SU-DHL-6 (cell line): ENCODE measurements at regions not wholly inside any gene's neighbourhood (a gene's known extent, or its start where the extent isn't known, plus 50 kb on each side); places are given as distances from the start of the nearest gene placed in this dataset.

Source experiments
- H2AFZ ChIP-seq: fragments of 200-600 bp; sonication (generic); 2 replicates; pipeline ENCODE4 v1.6.1; 2014; ENCODE audit warnings: low read depth, mild to moderate bottlenecking, moderate library complexity, mixed read lengths, antibody characterized with exemption, low read length; ENCODE audit not compliant: severe bottlenecking
- H3F3A ChIP-seq: fragments of 200-600 bp; shearing (Covaris generic); 2 replicates; pipeline ENCODE4 v1.6.0; 2016; ENCODE audit warnings: antibody characterized with exemption, mild to moderate bottlenecking; ENCODE audit not compliant: insufficient read depth
- H3K27ac ChIP-seq: fragments of 200-600 bp; sonication (generic); 2 replicates; pipeline ENCODE4 v1.5.1; 2016; ENCODE audit warnings: low read depth, mild to moderate bottlenecking, low read length, moderate library complexity, mixed read lengths
- H3K27me3 ChIP-seq: fragments of 200-600 bp; sonication (generic), shearing (Covaris generic); 2 replicates; pipeline ENCODE4 v1.6.0; 2014; ENCODE audit warnings: mild to moderate bottlenecking, low read length
- H3K36me3 ChIP-seq: fragments of 200-600 bp; sonication (generic); 2 replicates; pipeline ENCODE4 v1.6.1; 2014; ENCODE audit warnings: mild to moderate bottlenecking, low read length, mixed read lengths
- H3K4me2 ChIP-seq: fragments of 300-600, 200-600 bp; shearing (Covaris generic), sonication (generic); 2 replicates; pipeline ENCODE4 v1.6.0; 2014; ENCODE audit warnings: low read length, low read depth, mild to moderate bottlenecking; ENCODE audit not compliant: poor library complexity, severe bottlenecking
- H3K4me3 ChIP-seq: fragments of 200-600 bp; sonication (generic); 2 replicates; pipeline ENCODE4 v1.5.1; 2014; ENCODE audit warnings: antibody characterized with exemption, low read length, mild to moderate bottlenecking, mixed read lengths; ENCODE audit not compliant: insufficient read depth, poor library complexity, severe bottlenecking
- H3K79me2 ChIP-seq: fragments of 200-600 bp; sonication (generic); 2 replicates; pipeline ENCODE4 v1.6.1; 2014; ENCODE audit warnings: mild to moderate bottlenecking, low read length, moderate library complexity; ENCODE audit not compliant: insufficient read depth
- H3K9ac ChIP-seq: fragments of 200-600 bp; sonication (generic); 2 replicates; pipeline ENCODE4 v1.7.0; 2014; ENCODE audit warnings: mild to moderate bottlenecking, low read length
- H3K9me2 ChIP-seq: fragments of 200-600 bp; sonication (generic); replicated peaks from 2 replicates; pipeline ENCODE4 v1.6.1; 2014; ENCODE audit warnings: low read length; ENCODE audit not compliant: insufficient read depth
- H3K9me3 ChIP-seq: fragments of 200-600 bp; sonication (generic); 2 replicates; pipeline ENCODE4 v1.6.1; 2014; ENCODE audit warnings: low read length, mixed read lengths; ENCODE audit not compliant: insufficient read depth
- H4K20me1 ChIP-seq: fragments of 200-600 bp; sonication (generic); 2 replicates; pipeline ENCODE4 v1.6.1; 2014; ENCODE audit warnings: low read depth, mild to moderate bottlenecking, antibody characterized with exemption, low read length, moderate library complexity, mixed read lengths
- CTCF ChIP-seq: fragments of 200-600 bp; sonication (generic); IDR thresholded peaks from one replicate; pipeline ENCODE4 v1.5.1; 2017; ENCODE audit warnings: antibody characterized with exemption, mild to moderate bottlenecking, low read length, moderate library complexity; ENCODE audit not compliant: insufficient read depth, poor library complexity, severe bottlenecking
- EZH2phosphoT487 ChIP-seq: fragments of 200-600 bp; sonication (generic), shearing (Covaris generic); conservative IDR thresholded peaks from 2 replicates; pipeline ENCODE4 v1.6.1; 2018; ENCODE audit warnings: mild to moderate bottlenecking, antibody characterized with exemption, low read length, moderate library complexity, mixed read lengths

- Histone ChIP-seq H3K9me3 (no peaks in the 10 kb centered on the region), H3F3A (no peaks in the 10 kb centered on the region), H3K9me2 (no peaks in the 10 kb centered on the region), H3K27ac (no peak overlapping the region), H3K9ac (no peak overlapping the region), H4K20me1 (no peaks in the 10 kb centered on the region), H3K79me2 (no peaks in the 10 kb centered on the region), H3K4me2 (no peak overlapping the region), H2AFZ (no peak overlapping the region), H3K27me3 (no peaks in the 10 kb centered on the region), H3K36me3 (no peaks in the 10 kb centered on the region), H3K4me3 (no peak overlapping the region)
- no peak for TF ChIP-seq EZH2phosphoT487
Measured at GRCh38 chr11:119808407-119809185, 79.6 kb upstream of the NECTIN1 start.

- H3K27ac ChIP-seq: no peak overlapping the region
- H3F3A ChIP-seq: no peaks in the 10 kb centered on the region
Measured at GRCh38 chr11:119807841-119808240, 78.8 kb upstream of the NECTIN1 start.

GRCh38 chr11:119807402-119807801 is 78.4 kb upstream of the NECTIN1 start:
- Histone ChIP-seq H3F3A (no peaks in the 10 kb centered on the region), H3K79me2 (no peaks in the 10 kb centered on the region), H3K4me3 (no peak overlapping the region), H3K9me2 (no peaks in the 10 kb centered on the region), H3K9ac (no peak overlapping the region), H4K20me1 (no peaks in the 10 kb centered on the region), H3K36me3 (no peaks in the 10 kb centered on the region), H3K27me3 (no peaks in the 10 kb centered on the region), H3K27ac (no peak overlapping the region), H2AFZ (no peak overlapping the region), H3K9me3 (no peaks in the 10 kb centered on the region), H3K4me2 (no peak overlapping the region)
- TF ChIP-seq EZH2phosphoT487 (no peak), CTCF (no peak)

More at GRCh38 chr11:119807841-119808240, 78.8 kb upstream of the NECTIN1 start:
- no peaks in the 10 kb centered on the region for H3K36me3 ChIP-seq
- TF ChIP-seq CTCF: no peak
- no peak for TF ChIP-seq EZH2phosphoT487
- no peak overlapping the region for H3K4me3 ChIP-seq
- no peaks in the 10 kb centered on the region for H3K9me2 ChIP-seq
- no peaks in the 10 kb centered on the region for H4K20me1 ChIP-seq
- H3K9ac ChIP-seq: no peak overlapping the region
- no peaks in the 10 kb centered on the region for H3K9me3 ChIP-seq
- no peaks in the 10 kb centered on the region for H3K27me3 ChIP-seq
- no peaks in the 10 kb centered on the region for H3K79me2 ChIP-seq
- H3K4me2 ChIP-seq: no peak overlapping the region
- H2AFZ ChIP-seq: no peak overlapping the region
